ENCODE measurements at regions not wholly inside any gene's neighbourhood (a gene's known extent, or its start where the extent isn't known, plus 50 kb on each side); places are given as distances from the start of the nearest gene placed in this dataset.

DNA sequence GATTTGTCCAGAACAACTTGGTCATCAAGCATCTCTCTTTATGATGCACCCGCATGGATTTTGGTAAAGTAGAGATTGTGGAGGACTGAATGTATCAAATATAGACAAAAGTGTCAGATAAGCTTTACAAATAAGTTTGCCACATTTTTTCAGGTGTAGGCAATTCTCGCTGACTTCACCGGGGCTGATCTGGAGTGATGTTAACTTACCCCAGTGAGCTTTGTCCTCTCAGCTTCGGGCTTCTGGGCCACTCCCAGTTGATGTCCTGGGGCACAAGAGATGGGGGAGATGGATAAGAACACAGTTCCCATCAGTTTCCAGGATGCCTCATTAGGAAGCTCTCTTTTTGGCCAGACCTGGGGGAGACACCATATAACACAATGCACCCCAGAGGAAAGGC lies 117.7 kb downstream of the ETS2 start:
- DNase-seq: no peak

GRCh38 chr21:38922474-38923235 lies 116.9 kb downstream of the ETS2 start:
- no peak for DNase-seq

GRCh38 chr21:38921511-38922251 lies 116.0 kb downstream of the ETS2 start:
- DNase-seq: no peak

DNA sequence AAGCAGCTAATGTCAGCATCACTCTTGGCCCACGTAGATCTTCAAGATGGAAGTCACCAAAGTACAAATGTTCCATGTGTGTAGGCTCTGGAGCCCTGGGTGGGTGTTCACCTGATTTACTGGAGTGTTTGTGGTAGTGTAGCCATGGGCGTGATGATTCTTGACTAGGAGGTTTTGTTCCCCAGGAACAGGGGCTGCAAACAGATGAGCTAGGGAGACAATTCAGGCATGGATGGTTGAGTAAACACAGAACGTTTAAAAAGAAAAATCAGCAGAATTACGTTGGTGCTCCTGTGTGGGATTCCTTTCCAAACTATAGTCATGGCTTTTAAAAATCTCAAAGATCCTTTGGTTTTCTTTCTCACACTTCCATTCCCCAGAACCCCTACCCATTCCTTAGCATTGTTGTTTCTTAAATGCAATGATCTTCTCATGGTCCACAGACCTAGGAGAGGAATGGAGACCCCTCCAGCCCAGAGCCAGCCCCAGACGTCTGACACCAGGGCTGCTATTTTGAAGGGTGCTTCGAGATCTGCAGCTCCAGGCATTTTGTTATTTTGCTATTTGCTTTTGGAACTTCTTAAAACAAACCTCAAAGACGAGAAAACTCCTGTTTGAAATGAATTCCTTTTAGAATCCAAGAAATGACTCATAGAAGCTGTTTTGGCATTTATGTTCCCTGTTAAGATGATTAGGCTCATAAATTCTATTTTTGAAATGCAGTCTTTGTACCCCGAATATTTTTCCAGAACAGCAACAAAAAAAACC lies 115.1 kb downstream of the ETS2 start:
- DNase-seq: no peak

- DNase-seq: no peak
Measured at GRCh38 chr21:38918607-38919346, 113.0 kb downstream of the ETS2 start.

DNA sequence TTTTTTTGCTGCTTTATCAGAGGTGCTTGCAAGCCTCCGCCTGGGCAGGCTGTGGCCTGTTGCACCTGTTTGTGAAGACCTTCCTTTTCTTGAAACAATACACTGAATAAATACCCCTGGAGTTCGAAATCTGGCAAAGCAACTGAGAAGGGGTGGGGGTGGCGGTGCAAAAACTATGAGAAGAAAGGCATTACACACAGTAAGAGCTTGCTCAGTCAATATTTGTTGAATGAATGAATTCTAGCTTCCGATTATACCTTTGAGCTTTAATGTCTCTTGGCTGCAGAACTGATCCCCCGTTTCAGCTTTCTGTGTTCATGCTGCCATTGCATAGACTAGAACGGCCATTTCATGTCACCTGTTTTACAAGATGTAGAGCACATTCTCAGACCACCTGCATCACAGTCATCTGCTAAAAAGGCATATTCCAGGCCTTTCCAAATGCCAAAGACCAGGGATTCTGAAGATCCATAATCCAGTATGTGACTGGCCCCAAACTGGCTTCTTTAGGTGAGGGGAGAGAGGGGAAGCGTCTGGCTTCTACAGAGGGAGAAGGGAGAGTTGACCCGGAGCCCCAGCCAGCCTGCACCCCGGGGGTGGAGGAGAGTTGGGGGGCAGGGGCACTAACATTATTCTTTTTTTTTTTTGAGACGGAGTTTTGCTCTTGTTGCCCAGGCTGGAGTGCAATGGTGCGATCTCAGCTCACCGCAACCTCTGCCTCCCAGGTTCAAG lies 111.5 kb downstream of the ETS2 start:
- DNase-seq: no peak

- DNase-seq: no peak
Measured at GRCh38 chr21:38916214-38916964, 110.7 kb downstream of the ETS2 start.

GRCh38 chr21:38915546-38915945 lies 109.8 kb downstream of the ETS2 start:
- DNase-seq: no peak

GRCh38 chr21:38914528-38915293 lies 109.0 kb downstream of the ETS2 start:
- DNase-seq: no peak

DNA sequence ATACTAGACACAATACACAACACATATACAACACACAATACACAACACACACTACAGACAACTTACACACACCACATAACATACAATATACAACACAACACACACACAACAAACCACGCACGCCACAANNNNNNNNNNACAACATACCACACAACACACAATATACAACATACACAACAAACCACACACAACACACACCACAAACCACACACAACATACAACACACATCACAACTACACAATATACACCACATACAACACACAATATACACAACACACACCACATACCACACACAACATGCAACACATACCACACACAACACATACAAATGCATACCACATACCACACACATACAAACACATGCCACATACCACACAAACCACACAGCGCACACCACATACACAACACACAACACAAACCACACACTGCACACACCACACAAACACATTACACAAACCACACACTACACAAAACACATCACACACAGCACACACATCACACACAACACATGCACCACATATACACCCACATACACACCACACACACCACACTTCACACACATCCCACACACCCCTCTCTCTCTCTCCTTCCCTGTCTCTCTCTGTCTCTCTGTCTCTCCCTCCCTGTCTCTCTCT lies 108.3 kb downstream of the ETS2 start:
- no peak for DNase-seq

GRCh38 chr21:38913120-38913892 lies 107.6 kb downstream of the ETS2 start:
- no peak for DNase-seq

GRCh38 chr21:38912789-38913119 lies 107.0 kb downstream of the ETS2 start:
- DNase-seq: no peak

DNA sequence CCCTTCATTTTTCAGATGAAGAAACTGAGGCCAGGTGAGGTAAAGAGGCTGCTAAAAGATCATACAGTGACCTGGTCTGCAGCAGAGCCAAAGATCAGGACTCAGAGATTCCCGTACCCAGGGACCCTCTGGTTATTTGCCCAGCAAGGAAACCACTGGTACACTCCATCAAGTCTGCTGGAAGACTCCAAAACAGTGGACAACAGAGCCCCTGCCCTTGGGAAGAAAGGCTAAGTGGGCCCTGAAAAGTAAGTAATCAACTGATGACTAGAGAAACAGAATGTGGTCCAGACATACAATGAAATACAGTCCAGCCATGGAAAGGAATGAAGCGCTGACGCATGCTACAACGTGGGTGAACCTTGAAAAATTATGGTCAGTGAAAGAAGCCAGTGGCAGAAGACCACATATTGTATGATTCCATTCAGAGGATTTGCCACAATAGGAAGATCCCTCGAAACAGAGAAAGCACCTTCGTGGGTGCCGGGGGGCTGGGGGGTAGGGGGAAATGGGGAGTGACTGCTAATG lies 106.4 kb downstream of the ETS2 start:
- no peak for DNase-seq

DNA sequence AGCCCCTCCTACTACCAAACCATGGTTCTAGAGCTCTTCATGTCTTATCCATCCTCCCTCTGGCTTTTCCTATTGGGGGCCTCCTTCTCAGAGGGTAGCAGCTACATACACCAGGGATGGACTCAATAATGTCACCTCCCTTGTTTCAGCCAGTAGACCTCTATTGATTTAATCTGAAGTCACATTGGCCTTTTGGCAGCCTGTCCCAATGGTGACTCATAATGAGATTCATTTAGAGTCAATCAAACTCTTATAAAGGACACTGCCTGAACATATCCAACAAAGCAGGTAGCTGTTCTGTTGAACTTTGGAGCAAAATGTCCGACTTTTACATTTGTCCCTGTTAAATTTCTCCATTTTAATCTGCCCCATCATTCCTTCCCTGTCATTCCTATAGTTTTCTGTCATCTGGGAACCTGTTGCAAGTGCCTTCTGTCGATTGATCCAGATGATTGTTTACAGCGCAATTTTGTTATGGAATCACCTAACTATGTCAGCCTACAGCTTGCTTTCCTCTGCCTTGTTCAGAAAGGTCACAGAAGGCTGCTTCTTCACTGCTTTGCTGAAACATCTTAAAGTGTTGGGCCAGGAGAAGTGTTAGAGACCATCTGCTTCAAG lies 105.9 kb downstream of the ETS2 start:
- DNase-seq: no peak

DNA sequence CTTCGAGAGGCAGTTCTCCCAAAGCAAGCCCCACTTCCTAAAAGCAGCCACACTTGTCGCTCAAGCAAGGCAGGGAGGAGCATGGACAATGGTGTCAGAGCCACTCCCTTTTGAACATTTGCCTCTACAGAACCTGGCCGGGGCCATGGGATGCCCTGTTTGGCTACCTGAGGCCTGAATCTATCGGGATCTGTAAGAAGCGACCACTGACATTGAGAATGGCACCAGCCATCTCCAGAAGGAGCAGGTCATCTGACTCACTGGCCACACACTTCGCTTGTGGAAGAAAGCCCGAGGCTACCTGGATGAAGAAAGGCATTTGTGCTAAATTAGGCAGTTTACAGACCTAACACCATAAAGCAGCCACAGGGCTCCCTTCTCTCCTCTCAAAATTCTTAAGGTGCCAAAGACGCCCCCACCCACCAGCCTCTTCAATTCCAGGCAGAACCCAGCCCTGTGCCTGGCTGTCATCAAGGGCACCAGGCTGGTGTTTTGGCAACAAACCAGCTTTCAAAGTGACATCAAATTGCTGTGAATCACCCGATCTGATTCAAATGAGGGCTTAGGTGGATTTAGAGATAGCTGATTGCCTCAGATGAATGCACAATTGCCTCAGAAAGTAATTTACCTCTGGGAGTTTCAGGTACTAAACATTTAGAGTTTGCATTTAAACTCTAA lies 104.8 kb downstream of the ETS2 start:
- peak; percentile 20 for DNase-seq

GRCh38 chr21:38909929-38910328 lies 104.2 kb downstream of the ETS2 start:
- no peak for DNase-seq

DNA sequence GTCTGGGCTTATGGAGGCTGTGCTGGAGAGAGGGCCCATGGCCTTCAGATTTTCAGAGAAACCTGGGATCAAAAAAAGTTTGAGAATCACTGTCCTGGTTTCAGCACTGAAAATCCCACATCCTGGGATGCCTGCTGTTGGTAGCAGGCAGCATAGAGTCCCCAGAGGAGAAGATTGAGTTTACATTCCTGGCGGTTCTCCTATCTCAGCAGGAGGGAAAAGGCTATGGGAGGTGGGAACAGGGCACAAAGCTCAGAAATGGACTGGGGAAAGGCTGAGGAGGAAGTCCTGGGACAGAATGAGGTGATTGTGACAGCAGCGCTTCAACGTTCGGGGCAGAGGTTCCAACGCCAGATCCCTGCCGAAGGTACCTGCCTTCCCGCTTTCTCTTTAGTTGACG lies 103.4 kb downstream of the ETS2 start:
- no peak for DNase-seq

- no peak for DNase-seq
Measured at GRCh38 chr21:38908537-38908936, 102.8 kb downstream of the ETS2 start.
